Panc1 (cell line): ENCODE measurements at regions not wholly inside any gene's neighbourhood (a gene's known extent, or its start where the extent isn't known, plus 50 kb on each side); places are given as distances from the start of the nearest gene placed in this dataset.

Experiments
- CTCF ChIP-seq: fragments of 450-650 bp; IDR thresholded peaks from 2 replicates; pipeline ENCODE4 v1.5.1; 2017; ENCODE audit warnings: mild to moderate bottlenecking
- POLR2AphosphoS5 ChIP-seq: IDR thresholded peaks from 2 replicates; pipeline ENCODE4 v1.6.1; 2012; ENCODE audit warnings: mild to moderate bottlenecking, low read depth, low read length, moderate library complexity

- TF ChIP-seq CTCF, result no peak
- no peak for TF ChIP-seq POLR2AphosphoS5
These were observed 282.4 kb upstream of the NETO1 start for GRCh38 chr18:73150199-73150598.
